T-cell (primary cell): ENCODE measurements at regions not wholly inside any gene's neighbourhood (a gene's known extent, or its start where the extent isn't known, plus 50 kb on each side); places are given as distances from the start of the nearest gene placed in this dataset.
"Not testable (repeated sequence)": the region's sequence is repeated elsewhere in the genome, so short reads cannot be mapped to it uniquely, and the experiment has no call there.

ENCODE experiments used
- ATAC-seq, 4 experiments: fragments of 200-7000 bp in 3 of 4; fragments of 150-1000 bp in 1 of 4; cut with Tn5 transposase; replicated peaks in 1 of 4; 1 replicate in 3 of 4; 2 replicates in 1 of 4; pipeline ENCODE4 v1.10.0; 2021; ENCODE audit warnings: moderate library complexity in 3 of 4, mild to moderate bottlenecking in 2 of 4, moderate number of reproducible peaks in 1 of 4
- CTCF ChIA-PET, 2 donors: fragments of 300-600 bp; sonication (Branson Sonifier 250); formaldehyde crosslinking; loops; one replicate each; lab custom pipeline; 2022; ENCODE audit warnings: antibody characterized with exemption in 2 of 2; lab: Charles Lee
- POLR2A ChIA-PET, 2 donors: fragments of 300-600 bp; sonication (Branson Sonifier 250); formaldehyde crosslinking; loops; one replicate each; lab custom pipeline; 2022; ENCODE audit warnings: antibody characterized with exemption in 2 of 2; lab: Charles Lee
- DNase-seq, 35 experiments: peaks; one replicate each; pipeline versions ENCODE4 v3.0.0 to v3.0.0-alpha.2; 2013 to 2023
- H3K27ac ChIP-seq: one replicate; pipeline ENCODE4 v1.5.1; 2013; ENCODE audit warnings: low read length
- H3K27me3 ChIP-seq, 2 experiments: replicated peaks in 1 of 2; 1 replicate in 1 of 2; 2 replicates in 1 of 2; pipeline versions ENCODE4 v1.6.1 to v1.7.0; 2013; ENCODE audit warnings: low read length in 1 of 2, mixed read lengths in 1 of 2; ENCODE audit not compliant: control insufficient read depth in 2 of 2, insufficient read depth in 2 of 2; ENCODE audit errors: extremely low read depth in 1 of 2
- H3K36me3 ChIP-seq, 2 donors: 1 replicate in 1 of 2; 2 replicates in 1 of 2; pipeline versions ENCODE4 v1.6.1 to v1.7.0; 2013; ENCODE audit warnings: low read length in 1 of 2; ENCODE audit not compliant: control insufficient read depth in 2 of 2, insufficient read depth in 1 of 2; ENCODE audit errors: extremely low read depth in 1 of 2
- H3K4me1 ChIP-seq, 2 experiments: 1 replicate in 1 of 2; 2 replicates in 1 of 2; pipeline versions ENCODE4 v1.6.1 to v1.7.0; 2013; ENCODE audit warnings: low read length in 2 of 2, mixed read lengths in 1 of 2; ENCODE audit not compliant: insufficient read depth in 2 of 2, control insufficient read depth in 1 of 2; ENCODE audit errors: extremely low read depth in 1 of 2
- H3K4me3 ChIP-seq, 2 donors: 1 replicate in 1 of 2; 2 replicates in 1 of 2; pipeline versions ENCODE4 v1.5.1 to v1.7.0; 2013; ENCODE audit warnings: mild to moderate bottlenecking in 2 of 2, low read length in 1 of 2, moderate library complexity in 1 of 2; ENCODE audit not compliant: control insufficient read depth in 1 of 2; ENCODE audit errors: extremely low read depth in 1 of 2
- H3K9me3 ChIP-seq: 2 replicates; pipeline ENCODE4 v1.7.0; 2013
- H3K27ac Mint-ChIP-seq, 2 donors: one replicate each; pipeline ENCODE4 v1.8.0; 2020 to 2021; ENCODE audit warnings: mild to moderate bottlenecking in 2 of 2, mixed read lengths in 2 of 2
- H3K27me3 Mint-ChIP-seq, 2 donors: one replicate each; pipeline ENCODE4 v1.8.0; 2021 to 2022; ENCODE audit warnings: mixed read lengths in 2 of 2
- H3K36me3 Mint-ChIP-seq: one replicate; pipeline ENCODE4 v1.8.0; 2021; ENCODE audit warnings: mixed read lengths
- H3K4me1 Mint-ChIP-seq, 3 donors: one replicate each; pipeline ENCODE4 v1.8.0; 2020 to 2022; ENCODE audit warnings: mixed read lengths in 3 of 3, mild to moderate bottlenecking in 1 of 3
- H3K4me3 Mint-ChIP-seq, 3 donors: one replicate each; pipeline ENCODE4 v1.8.0; 2020 to 2022; ENCODE audit warnings: mild to moderate bottlenecking in 3 of 3, mixed read lengths in 3 of 3, moderate library complexity in 3 of 3
- H3K9me3 Mint-ChIP-seq, 3 donors: one replicate each; pipeline ENCODE4 v1.8.0; 2020 to 2022; ENCODE audit warnings: mixed read lengths in 3 of 3
- WGBS: methylation state at CpG from one replicate; pipeline ENCODE4 v1.1.5; 2013; ENCODE audit warnings: missing lambda C conversion rate; ENCODE audit not compliant: insufficient coverage; 5-methylcytosine and 5-hydroxymethylcytosine counted together

GRCh38 chr1:96588416-96588995, 133.1 kb upstream of the PTBP2 start:
- Histone ChIP-seq H3K27ac (no peak overlapping the region), H3K4me1 (no peaks in the 10 kb centered on the region), H3K27me3 (no peaks in the 10 kb centered on the region), H3K4me3 (no peak overlapping the region), H3K9me3 (no peaks in the 10 kb centered on the region), H3K36me3 (no peaks in the 10 kb centered on the region)
- ATAC-seq = no peak
- H3K36me3 Mint-ChIP-seq = no peaks in the 10 kb centered on the region
- CTCF ChIA-PET = no interaction called here
- WGBS = no CpG with 5 or more reads among the region's 1 CpG
- no peak for DNase-seq
- no peaks in the 10 kb centered on the region for H3K4me1 Mint-ChIP-seq
- H3K4me3 Mint-ChIP-seq = no peak overlapping the region
- H3K27ac Mint-ChIP-seq = no peak overlapping the region
- peaks cover 0 to 1% of the 10 kb centered on the region in 2 donors for H3K27me3 Mint-ChIP-seq
- peaks cover 0 to 3% (median 2%) of the 10 kb centered on the region in 3 donors for H3K9me3 Mint-ChIP-seq
- POLR2A ChIA-PET = no interaction called here

GRCh38 chr1:96595530-96595929, 126.1 kb upstream of the PTBP2 start:
- H3K9me3 ChIP-seq, H3K36me3 ChIP-seq, H3K4me1 ChIP-seq, H3K4me3 ChIP-seq, H3K9me3 Mint-ChIP-seq, H3K27ac Mint-ChIP-seq, H3K27ac ChIP-seq, H3K4me1 Mint-ChIP-seq, H3K4me3 Mint-ChIP-seq, H3K27me3 Mint-ChIP-seq, H3K36me3 Mint-ChIP-seq, DNase-seq, H3K27me3 ChIP-seq, POLR2A ChIA-PET, ATAC-seq: not testable (repeated sequence)
- 100% methylated on average over 1 of the region's 2 CpGs for WGBS
- CTCF ChIA-PET = interaction anchor here in 1 of 2 donors (0.5 to 1.0 kb wide), 2 partner anchors 10 to 36 kb away, joined by 3 to 4 read pairs; no protein-coding TSS in a partner anchor

GRCh38 chr1:96596226-96596922, 125.2 kb upstream of the PTBP2 start:
- WGBS = 51% methylated on average over 2 of the region's 4 CpGs
- DNase-seq (peak in 3 of 35 experiments; percentile 0 to 4 (median 2)), ATAC-seq (no peak)
- no peak overlapping the region for H3K27ac Mint-ChIP-seq
- ChIA-PET CTCF (interaction anchor here in 1 of 2 donors (0.5 to 1.0 kb wide), 2 partner anchors 11 to 35 kb away, joined by 3 to 4 read pairs; no protein-coding TSS in a partner anchor), POLR2A (no interaction called here)
- H3K4me3 Mint-ChIP-seq = no peak overlapping the region
- H3K27me3 ChIP-seq = no peaks in the 10 kb centered on the region
- H3K4me1 ChIP-seq = no peaks in the 10 kb centered on the region
- no peaks in the 10 kb centered on the region for H3K4me1 Mint-ChIP-seq
- H3K27ac ChIP-seq = no peak overlapping the region
- H3K9me3 Mint-ChIP-seq = peaks cover 0 to 3% (median 2%) of the 10 kb centered on the region in 3 donors
- peaks cover 0 to 5% of the 10 kb centered on the region in 2 donors for H3K27me3 Mint-ChIP-seq
- no peak overlapping the region for H3K4me3 ChIP-seq
- no peaks in the 10 kb centered on the region for H3K36me3 Mint-ChIP-seq
- H3K9me3 ChIP-seq = no peaks in the 10 kb centered on the region
- no peaks in the 10 kb centered on the region for H3K36me3 ChIP-seq

- Histone ChIP-seq H3K9me3 (no peaks in the 10 kb centered on the region), H3K36me3 (no peaks in the 10 kb centered on the region), H3K4me1 (no peaks in the 10 kb centered on the region), H3K27ac (no peak overlapping the region), H3K27me3 (no peaks in the 10 kb centered on the region), H3K4me3 (no peak overlapping the region)
- Mint-ChIP-seq H3K27ac (no peak overlapping the region), H3K4me3 (no peak overlapping the region), H3K9me3 (peaks cover 0 to 3% (median 2%) of the 10 kb centered on the region in 3 donors), H3K4me1 (no peaks in the 10 kb centered on the region), H3K36me3 (no peaks in the 10 kb centered on the region), H3K27me3 (peaks cover 0 to 5% of the 10 kb centered on the region in 2 donors)
- no CpG with 5 or more reads among the region's 1 CpG for WGBS
- CTCF ChIA-PET = no interaction called here
- no peak for DNase-seq
- POLR2A ChIA-PET = no interaction called here
- no peak for ATAC-seq
These were observed 124.4 kb upstream of the PTBP2 start for GRCh38 chr1:96597218-96597617.

GRCh38 chr1:96598416-96599168, 123.0 kb upstream of the PTBP2 start:
- no peak overlapping the region for H3K27ac Mint-ChIP-seq
- no peaks in the 10 kb centered on the region for H3K36me3 ChIP-seq
- H3K4me1 ChIP-seq = no peaks in the 10 kb centered on the region
- no peaks in the 10 kb centered on the region for H3K27me3 ChIP-seq
- WGBS = 13% methylated on average over 1 of the region's 4 CpGs
- H3K27ac ChIP-seq = no peak overlapping the region
- H3K36me3 Mint-ChIP-seq = no peaks in the 10 kb centered on the region
- H3K9me3 Mint-ChIP-seq = no peaks in the 10 kb centered on the region
- DNase-seq (no peak), ATAC-seq (no peak)
- H3K27me3 Mint-ChIP-seq = peaks cover 0 to 4% of the 10 kb centered on the region in 2 donors
- no peaks in the 10 kb centered on the region for H3K4me1 Mint-ChIP-seq
- CTCF ChIA-PET = no interaction called here
- POLR2A ChIA-PET = no interaction called here
- H3K4me3 ChIP-seq = no peak overlapping the region
- no peaks in the 10 kb centered on the region for H3K9me3 ChIP-seq
- no peak overlapping the region for H3K4me3 Mint-ChIP-seq

- H3K9me3 Mint-ChIP-seq, POLR2A ChIA-PET, H3K9me3 ChIP-seq, H3K27ac Mint-ChIP-seq, H3K27me3 ChIP-seq, H3K36me3 ChIP-seq, H3K36me3 Mint-ChIP-seq, H3K27me3 Mint-ChIP-seq, H3K4me3 Mint-ChIP-seq, H3K4me1 ChIP-seq, DNase-seq, H3K27ac ChIP-seq, H3K4me3 ChIP-seq, ATAC-seq, CTCF ChIA-PET, H3K4me1 Mint-ChIP-seq: not testable (repeated sequence)
- 100% methylated on average over 2 of the region's 16 CpGs for WGBS
These were observed 117.0 kb upstream of the PTBP2 start for GRCh38 chr1:96604620-96605019.
